HG03095 (cell line): ENCODE measurements at regions not wholly inside any gene's neighbourhood (a gene's known extent, or its start where the extent isn't known, plus 50 kb on each side); places are given as distances from the start of the nearest gene placed in this dataset.
"Not testable (repeated sequence)": the region's sequence is repeated elsewhere in the genome, so short reads cannot be mapped to it uniquely, and the experiment has no call there.

Experiments used
- ATAC-seq: cut with Tn5 transposase; IDR thresholded peaks from one replicate; pipeline ENCODE4 v1.9.1; 2021; ENCODE audit warnings: moderate library complexity; ENCODE audit not compliant: unreplicated experiment

DNA sequence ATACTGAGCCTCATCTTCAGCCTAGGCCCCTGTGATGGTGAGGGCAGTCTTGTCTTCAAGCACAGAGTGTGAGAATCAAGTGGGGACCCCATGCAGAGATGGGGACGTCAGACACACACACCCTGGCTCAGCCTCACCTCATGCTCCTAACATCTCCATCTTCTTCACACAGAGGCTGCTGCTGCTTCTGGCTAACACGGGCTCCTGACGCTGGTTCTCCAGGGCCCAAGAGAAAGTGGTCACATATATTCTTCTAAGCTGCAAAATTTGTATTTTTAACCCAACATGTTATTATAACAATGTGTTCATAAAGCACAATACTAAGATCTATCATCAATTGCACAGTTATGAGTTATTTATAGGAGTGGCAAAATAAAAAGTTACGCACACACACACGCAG is 101.2 kb downstream of the VPREB1 start:
- ATAC-seq, result no peak

DNA sequence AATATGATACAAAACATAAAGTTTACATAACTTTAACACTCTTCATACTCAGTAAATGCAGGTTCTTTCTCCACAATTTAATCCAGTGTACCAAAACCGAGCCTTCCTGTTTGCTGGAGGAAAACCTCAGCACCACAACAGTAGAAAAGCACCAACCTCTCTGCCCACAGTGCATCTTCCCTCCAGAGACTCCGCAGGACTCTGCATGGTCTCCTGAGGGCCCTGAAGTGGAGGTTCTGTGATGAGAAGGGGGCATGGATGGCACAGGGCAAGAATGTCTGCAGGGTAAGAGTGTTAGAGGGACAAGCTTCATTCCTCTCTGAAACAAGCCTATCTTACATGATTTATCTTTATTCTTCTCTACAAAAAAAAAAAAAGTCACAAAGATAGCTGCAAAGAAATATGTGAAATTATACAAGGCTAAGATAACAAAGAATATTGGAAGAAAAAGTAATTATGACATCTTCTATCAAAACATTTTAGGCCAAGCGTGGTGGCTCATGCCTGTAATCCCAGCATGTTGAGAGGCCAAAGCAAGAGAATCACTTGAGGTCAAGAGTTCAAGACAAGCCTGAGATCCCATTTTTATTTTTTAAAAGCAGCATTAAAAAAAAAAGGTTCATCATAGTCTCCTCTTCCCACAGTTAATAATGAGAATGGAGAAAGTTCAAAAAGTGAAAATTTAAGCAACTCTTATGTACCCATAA is 102.0 kb downstream of the VPREB1 start:
- no peak for ATAC-seq

DNA sequence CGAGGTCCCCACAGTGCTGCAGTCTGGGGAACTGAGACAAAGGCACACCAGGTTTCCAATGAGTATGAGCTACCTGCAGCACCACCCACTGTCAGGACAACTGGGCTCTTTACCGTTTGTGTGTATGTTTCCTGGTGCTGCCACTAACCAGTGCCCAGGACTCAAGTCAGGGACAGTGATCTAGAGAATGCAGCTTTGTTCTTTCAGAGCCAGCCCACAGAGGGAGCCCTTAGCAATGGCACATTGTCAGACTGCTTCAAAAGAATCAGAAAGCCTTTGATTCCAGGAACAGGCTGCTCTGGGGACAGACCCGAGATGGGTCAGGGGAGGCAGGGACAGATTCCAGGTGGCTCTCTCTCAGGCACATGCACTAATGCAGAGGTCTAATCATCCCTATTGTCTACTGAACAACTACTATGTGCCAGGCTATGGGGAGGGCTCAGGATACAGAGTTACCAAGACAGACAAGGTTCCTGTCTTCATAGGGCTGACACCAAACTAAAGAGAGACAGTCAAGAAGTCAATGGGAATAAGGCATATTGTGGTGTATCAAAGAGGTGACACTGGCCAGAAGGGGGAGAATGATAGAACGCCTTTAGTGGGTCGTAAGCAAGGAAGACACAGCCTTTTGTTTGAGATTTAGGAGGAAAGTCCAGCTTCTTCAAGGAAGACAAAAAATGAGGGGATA is 103.7 kb downstream of the VPREB1 start:
- ATAC-seq, result no peak

DNA sequence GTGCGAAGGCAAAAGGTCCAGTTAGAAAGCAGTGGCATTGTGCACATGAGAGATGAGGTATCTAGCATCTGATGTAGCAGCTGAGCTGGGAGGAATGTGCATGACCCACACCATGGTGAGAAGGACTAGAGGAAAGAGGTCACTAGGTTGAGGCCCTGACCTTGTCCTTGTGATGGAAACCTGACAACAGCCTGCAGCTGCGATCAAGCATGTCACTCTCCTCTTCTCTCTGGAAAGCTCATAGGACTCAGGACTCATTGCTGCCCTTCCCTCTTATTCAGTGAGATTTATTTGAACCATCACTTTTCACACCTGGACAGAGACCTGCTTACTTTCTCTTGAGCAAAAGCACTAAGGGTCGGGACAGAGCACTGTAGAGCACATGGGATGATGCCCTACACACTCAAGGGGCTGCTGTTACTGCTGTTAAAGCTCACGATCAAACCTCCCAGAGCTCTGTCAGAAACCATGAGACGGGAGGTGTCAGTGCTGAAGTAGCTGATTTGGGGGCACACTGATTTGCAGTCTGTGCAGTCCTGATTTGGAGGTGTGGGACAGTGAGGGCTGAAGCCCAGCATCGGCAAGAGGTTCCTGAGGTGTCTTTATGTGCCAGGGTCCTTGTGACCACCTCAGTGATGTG is 104.3 kb downstream of the VPREB1 start:
- ATAC-seq, result no peak

DNA sequence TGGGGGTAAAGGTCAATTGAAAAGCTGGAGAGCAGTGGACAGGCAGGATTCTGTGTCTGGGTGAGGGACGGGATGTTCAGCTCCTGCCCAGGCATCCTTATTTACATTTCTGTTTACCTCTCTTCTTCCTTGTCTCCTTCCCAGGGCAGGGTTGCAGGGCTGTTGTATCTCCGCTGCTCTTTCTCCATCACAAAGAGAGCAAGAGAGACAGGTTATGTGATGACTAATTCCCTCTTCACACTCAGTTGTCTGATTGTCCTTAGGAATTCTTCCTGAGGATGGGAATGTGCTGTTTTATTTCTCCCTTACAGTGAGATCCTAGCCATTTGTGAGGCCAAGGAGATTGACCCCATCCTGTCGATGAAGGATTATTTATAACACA is 104.9 kb downstream of the VPREB1 start:
- ATAC-seq, result no peak

DNA sequence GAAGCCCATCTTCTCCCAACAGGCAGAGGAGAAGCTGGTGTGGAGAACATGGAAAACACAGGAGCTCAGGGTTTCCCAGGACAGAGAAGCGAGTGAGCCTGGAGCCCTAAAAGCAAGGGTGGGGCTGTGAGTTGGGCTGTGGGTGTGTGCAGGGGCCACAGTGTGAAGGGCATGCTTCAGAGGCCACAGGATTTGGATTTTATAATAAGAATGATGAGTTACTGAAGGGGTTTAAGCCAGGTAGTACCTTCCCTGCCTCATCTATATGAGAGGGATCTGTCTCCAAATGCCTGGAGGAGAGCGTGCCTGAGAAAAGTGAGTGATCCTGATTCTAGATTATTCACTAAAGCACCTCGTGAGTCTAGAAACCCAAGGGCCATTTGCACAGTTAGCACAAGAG is 106.8 kb downstream of the VPREB1 start:
- no peak for ATAC-seq

DNA sequence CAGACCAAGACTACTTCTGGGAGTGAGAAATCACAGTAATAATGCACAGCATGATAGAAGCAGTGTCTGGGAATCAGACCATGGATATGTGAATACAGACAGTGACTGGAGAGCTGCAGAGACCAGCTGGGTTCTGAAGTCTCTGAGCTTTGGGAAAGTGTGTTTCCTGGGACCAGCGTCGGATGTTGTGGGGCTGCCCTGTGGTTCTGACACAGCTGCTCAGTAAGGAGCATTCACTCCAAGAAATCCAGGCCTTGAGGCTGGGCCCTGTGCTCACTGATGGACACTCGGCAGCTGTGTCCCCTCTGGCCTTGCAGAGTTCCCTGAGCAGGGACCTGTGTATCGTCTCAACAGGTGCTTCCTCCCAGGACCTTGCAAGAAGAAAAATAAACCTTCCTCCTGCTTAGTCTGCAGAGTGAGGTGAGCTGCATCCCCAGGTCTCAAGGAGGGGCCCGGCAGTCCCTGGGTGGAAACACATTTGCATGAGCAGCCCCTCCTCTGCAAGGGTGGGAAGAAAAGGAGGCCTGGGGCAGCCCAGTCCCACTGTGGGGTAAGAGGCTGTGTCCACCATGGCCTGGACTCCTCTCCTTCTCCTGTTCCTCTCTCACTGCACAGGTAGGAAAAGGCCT is 107.9 kb downstream of the VPREB1 start:
- ATAC-seq, result no peak

DNA sequence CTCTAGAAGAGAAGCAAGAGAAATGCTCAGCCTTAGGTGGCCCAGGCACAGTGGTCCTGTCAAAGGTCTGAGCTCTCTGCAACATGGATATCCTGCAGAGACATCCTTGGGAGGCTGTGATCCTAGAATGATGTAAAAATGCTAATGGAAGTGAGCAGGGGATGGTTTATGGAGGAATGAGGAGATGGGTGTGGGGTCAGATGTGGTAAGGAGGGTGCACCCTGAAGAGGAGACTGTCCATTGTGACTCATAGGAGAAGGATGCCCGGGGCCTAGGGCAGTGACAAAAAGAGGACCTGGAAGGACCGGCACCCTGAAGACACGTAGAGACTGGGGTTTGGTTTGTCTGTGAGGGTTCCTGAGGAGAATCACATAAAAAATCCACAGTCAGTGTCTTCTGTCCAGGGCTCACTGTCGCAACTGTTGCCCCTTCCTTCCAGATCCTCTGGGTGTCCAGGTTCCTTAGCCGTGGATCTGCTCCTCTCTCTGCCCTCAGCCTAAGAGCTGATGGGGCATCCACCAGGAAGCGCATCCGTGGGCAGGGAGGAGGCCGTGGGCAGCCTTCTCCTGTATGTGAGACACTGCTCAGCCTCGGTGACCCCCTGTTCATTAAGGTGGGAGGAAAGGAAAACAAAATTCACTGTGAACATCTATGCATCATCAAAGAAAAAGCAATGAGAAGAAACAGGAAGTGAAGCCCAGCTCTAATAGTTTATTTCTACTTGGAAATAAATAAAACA is 110.7 kb downstream of the VPREB1 start:
- no peak for ATAC-seq

DNA sequence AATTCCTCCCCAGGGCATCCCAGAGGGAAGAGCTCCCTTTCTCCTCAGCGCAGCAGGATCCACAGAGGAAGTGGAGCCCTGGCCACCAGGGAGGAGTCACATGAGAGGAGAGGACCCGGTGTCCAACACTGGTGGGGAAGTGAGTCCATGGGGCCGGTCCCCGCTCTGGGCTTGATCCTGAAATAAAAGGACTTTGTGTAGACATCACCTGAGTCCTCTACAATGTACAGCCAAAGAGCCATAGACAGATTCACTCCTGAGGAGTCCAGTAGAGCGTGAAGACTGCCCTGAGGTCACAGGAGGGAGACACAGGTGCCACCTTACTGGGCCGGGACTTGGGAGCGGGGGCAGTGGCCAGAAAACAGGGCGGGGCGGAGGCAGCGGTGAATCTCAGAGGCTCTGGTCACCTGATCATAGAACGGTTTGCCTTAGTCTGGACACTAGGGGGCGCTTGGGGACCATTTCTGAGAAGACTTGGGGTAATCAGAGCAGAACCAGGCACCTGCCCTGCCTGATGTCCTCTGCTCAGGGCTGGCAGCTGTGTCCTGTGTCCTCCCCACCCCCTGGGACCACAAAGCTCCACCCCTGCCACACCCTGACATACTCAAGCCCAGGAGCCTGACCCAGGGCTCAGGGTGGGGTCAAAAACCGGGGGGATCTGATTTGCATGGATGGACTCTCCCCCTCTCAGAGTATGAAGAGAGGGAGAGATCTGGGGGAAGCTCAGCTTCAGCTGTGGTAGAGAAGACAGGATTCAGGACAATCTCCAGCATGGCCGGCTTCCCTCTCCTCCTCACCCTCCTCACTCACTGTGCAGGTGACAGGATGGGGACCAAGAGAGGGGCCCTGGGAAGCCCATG is 112.7 kb downstream of the VPREB1 start:
- ATAC-seq, result peak; percentile 66

DNA sequence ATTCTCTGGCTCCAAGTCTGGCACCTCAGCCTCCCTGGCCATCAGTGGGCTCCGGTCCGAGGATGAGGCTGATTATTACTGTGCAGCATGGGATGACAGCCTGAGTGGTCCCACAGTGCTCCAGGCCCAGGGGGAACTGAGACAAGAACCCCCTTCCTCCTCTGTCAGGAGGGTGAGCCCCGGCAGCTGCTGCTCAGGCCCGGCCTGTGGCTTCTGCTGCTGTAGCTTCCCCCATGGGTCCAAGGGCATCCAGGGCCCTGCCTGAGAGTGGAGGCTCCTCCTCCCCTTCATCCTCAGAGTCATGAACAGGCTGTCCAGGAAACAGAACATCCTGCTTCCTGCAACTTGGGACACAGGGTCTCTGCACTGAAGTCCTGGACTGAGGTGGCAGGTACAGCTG is 113.6 kb downstream of the VPREB1 start:
- ATAC-seq, result no peak

DNA sequence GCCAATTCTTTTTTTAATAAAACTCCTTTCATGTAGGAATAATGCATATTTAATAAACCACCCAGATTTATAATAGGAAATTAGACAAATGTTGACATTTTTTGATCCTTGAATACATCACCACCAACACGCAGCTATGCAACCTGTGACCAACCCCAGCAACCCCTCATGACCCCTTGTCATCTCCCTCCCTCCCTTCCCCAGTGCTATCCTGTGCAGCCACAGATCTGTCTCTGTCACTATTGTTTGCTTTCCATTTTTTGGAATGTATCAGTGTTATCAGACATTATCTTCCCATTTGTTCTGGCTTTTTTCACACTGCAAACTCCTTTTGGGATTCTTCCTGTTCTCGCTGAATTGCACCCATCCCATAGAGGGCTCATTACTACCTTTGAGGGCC is 114.1 kb downstream of the VPREB1 start:
- no peak for ATAC-seq

DNA sequence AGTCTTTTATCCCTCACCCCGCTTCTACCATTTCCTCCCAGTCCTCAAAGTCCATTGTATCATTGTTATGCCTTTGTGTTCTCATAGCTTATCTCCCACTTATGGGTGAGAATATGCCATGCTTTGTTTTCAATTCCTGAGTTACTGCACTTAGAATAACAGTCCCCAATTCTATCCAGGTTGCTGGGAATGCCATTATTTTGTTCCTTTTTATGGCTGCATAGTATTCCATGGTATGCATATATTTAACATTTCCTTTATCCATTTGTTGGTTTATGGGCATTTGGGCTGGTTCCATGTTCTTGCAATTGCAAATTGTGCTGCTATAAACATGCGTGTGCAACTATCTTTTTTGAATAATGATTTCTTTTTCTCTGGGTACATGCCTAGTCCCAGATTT is 114.9 kb downstream of the VPREB1 start:
- ATAC-seq, result no peak

DNA sequence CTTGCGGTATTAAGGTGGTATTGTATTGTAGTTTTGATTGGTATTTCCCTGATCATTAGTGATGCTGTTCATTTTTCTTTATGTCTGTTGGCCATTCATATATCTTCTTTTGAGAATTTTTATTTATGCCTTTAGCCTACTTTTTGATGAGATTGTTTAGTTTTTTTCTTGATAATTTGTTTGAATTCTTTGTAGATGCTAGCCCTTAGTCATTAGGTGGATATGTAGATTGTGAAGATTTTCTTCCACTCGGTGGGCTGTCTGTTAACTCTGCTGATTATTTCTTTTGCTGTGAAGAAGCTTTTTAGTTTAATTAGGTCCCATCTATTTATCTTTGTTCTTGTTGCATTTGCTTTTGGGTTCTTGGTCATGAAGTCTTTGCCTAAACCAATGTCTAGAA is 115.4 kb downstream of the VPREB1 start:
- ATAC-seq, result no peak

DNA sequence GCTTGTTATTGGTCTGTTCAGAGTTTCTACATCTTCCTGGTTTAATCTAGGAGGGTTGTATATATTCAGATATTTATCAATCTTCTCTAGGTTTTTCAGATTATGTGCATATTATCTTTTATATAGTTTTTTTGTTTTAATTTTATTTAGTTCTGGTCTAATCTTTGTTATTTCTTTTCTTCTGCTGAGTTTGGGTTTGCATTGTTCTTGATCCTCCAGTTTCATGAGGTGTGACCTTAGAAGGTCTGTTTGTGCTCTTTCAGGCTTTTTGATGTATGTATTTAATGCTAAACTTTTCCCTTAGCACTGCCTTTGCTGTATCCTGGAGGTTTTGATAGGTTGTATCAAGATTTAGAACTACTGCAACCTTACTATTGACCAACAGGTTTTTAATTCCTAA is 117.7 kb downstream of the VPREB1 start:
- no peak for ATAC-seq

DNA sequence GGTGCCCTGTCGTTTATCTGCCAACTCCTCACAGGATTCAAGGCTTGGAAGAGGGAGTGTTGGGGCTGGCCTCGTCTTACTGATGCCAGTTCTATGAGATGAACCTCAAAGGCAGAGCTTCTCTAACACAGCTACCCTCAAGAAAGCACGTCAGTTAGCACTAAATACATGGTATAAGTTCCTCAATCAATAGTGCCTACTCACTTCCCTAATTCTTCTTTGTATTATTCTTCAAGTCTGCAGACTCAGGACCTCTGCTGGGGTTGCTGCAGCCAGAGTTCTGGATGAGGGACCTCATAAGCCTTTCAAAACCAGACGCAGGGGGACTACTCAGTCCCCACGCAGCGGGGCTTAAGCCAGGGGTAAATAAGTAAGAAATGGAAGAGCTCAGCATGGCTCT is 118.3 kb downstream of the VPREB1 start:
- ATAC-seq, result no peak

DNA sequence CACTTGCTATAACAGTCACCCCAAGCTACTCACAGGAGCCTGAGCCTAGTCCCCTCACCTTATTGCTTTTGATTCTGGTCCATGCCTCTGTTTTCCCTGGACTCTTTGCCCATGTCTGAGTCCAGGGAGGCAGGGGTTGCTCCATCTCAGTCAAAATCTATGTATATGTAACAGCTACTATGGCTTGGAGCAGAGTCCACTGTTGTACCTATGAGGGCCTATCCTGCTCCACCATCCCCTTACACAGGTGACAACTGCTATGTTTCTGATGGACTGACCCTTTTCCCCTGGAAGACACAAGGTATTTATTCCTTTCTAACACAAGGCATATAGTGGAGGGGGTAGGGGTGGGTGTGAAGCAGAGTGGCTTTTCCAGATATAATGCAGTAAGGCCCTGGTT is 119.6 kb downstream of the VPREB1 start:
- no peak for ATAC-seq

DNA sequence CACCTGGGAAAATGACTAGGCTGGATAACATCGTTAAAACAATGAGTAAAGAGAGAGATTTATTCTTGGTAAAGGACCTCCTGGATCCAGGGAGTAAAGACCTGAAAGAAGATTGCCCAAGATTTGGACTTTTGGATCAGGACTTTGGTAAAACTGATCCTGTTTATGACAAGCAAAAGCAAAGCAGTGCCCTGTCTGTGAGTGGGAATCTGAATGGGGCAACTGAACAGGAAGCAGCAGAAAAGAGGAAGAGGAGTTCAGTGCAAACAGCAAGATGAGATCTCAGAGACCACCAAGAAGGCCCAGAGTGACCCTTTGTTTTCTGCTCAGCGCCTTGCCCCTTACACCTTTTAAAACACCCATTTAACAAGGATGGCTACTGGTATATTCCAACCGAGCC is 122.0 kb downstream of the VPREB1 start:
- ATAC-seq, result no peak

DNA sequence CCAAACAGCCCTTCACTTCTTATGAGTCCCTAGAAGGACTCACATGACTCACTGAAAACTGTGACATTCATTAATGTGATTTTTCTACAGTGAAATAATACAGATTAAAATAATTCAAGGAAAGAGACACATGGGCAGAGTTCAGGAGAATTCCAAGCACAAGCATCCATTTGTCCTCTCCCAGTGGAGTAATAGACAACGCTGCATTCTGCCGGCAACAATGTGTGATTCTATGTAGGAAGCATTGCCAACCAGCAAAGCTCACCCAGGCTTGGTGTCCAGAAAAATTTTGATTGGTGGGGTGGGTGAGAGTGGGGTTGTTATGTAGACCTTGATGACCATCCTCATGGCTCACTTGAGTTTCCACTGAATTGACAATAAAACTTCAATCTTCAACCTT is 123.9 kb downstream of the VPREB1 start:
- ATAC-seq, result no peak

DNA sequence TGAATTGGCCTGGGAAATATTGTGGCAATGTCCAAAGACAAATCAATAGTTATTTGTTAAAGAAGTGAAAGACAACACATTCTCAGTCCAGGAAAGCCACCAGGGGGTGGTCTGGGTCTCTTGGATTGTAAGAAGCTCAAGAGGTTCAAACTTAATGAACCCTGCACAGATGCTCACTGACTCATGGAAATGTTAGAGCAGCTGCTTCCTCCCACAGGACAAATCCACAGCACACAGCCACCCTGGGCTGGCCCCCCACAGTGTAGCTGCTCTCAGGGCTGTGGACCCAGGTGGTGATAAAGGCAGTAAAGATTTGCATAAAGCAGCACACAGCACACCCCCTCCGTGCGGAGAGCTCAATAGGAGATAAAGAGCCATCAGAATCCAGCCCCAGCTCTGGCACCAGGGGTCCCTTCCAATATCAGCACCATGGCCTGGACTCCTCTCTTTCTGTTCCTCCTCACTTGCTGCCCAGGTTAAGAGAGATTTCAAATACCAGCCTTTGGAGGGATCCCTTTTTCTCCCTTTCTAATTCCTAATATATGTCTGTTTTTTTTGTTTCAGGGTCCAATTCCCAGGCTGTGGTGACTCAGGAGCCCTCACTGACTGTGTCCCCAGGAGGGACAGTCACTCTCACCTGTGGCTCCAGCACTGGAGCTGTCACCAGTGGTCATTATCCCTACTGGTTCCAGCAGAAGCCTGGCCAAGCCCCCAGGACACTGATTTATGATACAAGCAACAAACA is 124.8 kb downstream of the VPREB1 start:
- ATAC-seq, result not testable (repeated sequence)

DNA sequence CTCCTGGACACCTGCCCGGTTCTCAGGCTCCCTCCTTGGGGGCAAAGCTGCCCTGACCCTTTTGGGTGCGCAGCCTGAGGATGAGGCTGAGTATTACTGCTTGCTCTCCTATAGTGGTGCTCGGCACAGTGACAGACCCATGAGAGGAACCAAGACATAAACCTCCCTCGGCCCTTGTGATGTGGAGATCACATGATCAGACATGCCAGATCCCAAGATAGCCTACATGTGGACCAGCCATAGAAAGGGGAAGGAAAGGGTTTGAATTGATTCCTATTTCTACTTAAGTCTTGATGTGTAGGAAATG is 125.3 kb downstream of the VPREB1 start:
- ATAC-seq, result no peak
